ENCODE measurements at regions not wholly inside any gene's neighbourhood (a gene's known extent, or its start where the extent isn't known, plus 50 kb on each side); places are given as distances from the start of the nearest gene placed in this dataset.

GRCh38 chr11:122033631-122034030 lies 82.4 kb downstream of the BLID start:
- TF ChIP-seq, protein P1, sequence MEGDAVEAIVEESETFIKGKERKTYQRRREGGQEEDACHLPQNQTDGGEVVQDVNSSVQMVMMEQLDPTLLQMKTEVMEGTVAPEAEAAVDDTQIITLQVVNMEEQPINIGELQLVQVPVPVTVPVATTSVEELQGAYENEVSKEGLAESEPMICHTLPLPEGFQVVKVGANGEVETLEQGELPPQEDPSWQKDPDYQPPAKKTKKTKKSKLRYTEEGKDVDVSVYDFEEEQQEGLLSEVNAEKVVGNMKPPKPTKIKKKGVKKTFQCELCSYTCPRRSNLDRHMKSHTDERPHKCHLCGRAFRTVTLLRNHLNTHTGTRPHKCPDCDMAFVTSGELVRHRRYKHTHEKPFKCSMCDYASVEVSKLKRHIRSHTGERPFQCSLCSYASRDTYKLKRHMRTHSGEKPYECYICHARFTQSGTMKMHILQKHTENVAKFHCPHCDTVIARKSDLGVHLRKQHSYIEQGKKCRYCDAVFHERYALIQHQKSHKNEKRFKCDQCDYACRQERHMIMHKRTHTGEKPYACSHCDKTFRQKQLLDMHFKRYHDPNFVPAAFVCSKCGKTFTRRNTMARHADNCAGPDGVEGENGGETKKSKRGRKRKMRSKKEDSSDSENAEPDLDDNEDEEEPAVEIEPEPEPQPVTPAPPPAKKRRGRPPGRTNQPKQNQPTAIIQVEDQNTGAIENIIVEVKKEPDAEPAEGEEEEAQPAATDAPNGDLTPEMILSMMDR (IDR thresholded peaks at IDR 0.05), result no peak
- no peak for TF ChIP-seq POLR2A (IDR thresholded peaks at IDR 0.05)
